Choroid plexus epithelial cell (primary cell): ENCODE measurements at regions not wholly inside any gene's neighbourhood (a gene's known extent, or its start where the extent isn't known, plus 50 kb on each side); places are given as distances from the start of the nearest gene placed in this dataset.
A peak's percentile ranks its signal among the peaks of the same experiment; 100 is the strongest.

Source experiments
- DNase-seq: peaks from one replicate; pipeline ENCODE4 v3.0.0-alpha.2; 2010; ENCODE audit warnings: low read depth
- H3K4me3 ChIP-seq: 2 replicates; pipeline ENCODE4 v1.5.1; 2011; ENCODE audit warnings: low read depth, mild to moderate bottlenecking, control low read depth, low read length, moderate library complexity
- CTCF ChIP-seq: conservative IDR thresholded peaks from 2 replicates; pipeline ENCODE4 v1.5.1; 2011; ENCODE audit warnings: low read depth, mild to moderate bottlenecking, control low read depth, inconsistent platforms, low read length, moderate library complexity

- TF ChIP-seq CTCF = no peak
- no peak for DNase-seq
- no peak overlapping the region for H3K4me3 ChIP-seq
Observed at GRCh38 chr2:52194342-52194741, 1162.4 kb upstream of the NRXN1 start.

DNA sequence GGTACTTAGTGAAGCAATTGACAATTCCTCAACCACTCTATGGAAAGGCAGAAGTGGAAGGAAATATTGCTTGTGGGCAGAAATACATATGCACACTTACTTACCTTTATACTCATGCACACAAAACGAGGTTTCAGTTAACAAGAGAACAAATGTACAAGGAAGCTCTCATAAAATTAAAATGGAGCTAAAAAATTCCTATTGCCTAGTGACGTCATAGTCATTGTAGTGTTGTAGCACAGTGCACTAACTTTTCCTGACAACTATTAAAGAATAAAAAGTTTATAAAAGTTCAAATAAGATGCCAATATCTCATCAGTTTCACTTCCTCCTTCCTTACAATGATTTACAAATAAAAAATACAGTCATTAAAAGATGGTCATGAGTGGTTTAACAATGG is 1161.9 kb upstream of the NRXN1 start:
- no peak for DNase-seq
- no peak for TF ChIP-seq CTCF
- no peak overlapping the region for H3K4me3 ChIP-seq

DNA sequence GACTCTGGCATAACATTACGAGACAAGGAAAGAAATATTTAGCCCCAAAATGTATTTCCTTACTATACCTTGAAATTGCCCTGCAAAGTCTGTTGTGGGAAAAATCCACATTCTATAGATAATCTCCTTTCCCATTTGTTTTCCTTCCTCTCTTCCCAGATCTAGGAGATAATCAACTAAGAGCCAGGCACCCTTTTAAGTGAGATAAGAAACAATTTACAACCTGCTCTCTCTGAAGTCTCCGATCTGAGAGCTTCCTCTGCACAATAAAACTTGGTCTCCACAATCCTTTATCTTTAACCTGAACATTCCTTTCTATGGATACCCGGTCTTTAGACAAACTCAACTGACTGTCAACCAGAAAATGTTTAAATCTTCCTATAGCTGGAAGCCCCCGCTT is 1160.7 kb upstream of the NRXN1 start:
- no peak for DNase-seq
- no peak overlapping the region for H3K4me3 ChIP-seq
- no peak for TF ChIP-seq CTCF

DNA sequence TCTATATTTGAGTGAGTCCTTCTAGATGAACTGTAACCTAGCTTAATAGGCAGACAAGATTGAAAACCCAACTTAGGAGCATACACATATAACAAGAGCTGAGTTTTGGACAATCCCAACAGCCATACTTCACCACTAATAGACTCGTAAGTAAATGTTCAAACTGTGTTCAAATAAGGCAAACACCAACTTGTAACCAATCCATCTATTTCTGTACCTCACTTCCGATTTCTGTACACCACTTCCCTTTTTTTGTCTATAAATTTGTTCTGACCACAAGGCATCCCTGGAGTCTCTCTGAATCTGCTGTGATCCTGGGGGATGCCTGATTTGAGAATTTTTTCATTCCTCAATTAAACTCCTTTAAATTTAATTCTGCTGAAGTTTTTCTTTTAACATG is 1149.1 kb upstream of the NRXN1 start:
- no peak overlapping the region for H3K4me3 ChIP-seq
- no peak for DNase-seq
- TF ChIP-seq CTCF = no peak

GRCh38 chr2:52178845-52179244 is 1146.9 kb upstream of the NRXN1 start:
- no peak for TF ChIP-seq CTCF
- peak; percentile 3 for DNase-seq

GRCh38 chr2:52145005-52145404 is 1113.1 kb upstream of the NRXN1 start:
- no peak overlapping the region for H3K4me3 ChIP-seq
- peak; percentile 51 for DNase-seq
- TF ChIP-seq CTCF = no peak

More at GRCh38 chr2:52178845-52179244, 1146.9 kb upstream of the NRXN1 start:
- no peak overlapping the region for H3K4me3 ChIP-seq

DNA sequence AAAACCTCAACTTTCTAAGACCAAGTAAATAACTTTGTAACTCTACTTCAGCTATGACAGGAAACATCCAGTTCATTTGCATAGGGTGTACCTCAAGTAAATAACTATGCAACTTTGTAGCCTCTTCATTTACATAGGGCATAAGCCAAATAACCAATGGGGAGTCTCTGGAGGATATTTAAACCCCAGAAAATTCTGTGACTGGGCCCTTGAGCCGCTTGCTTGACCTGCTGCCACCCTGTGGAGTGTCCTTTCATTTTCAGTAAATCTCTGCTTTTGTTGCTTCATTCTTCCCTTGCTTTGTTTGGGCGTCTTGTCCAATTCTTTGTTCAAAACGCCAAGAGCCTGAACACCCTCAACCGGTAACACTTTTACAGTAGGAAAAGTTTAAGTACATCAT is 1112.7 kb upstream of the NRXN1 start:
- peak; percentile 35 for DNase-seq
- peak; percentile 29 for TF ChIP-seq CTCF
- no peak overlapping the region for H3K4me3 ChIP-seq
